ENCODE measurements at regions not wholly inside any gene's neighbourhood (a gene's known extent, or its start where the extent isn't known, plus 50 kb on each side); places are given as distances from the start of the nearest gene placed in this dataset.
"Not testable (repeated sequence)": the region's sequence is repeated elsewhere in the genome, so short reads cannot be mapped to it uniquely, and the experiment has no call there.

DNA sequence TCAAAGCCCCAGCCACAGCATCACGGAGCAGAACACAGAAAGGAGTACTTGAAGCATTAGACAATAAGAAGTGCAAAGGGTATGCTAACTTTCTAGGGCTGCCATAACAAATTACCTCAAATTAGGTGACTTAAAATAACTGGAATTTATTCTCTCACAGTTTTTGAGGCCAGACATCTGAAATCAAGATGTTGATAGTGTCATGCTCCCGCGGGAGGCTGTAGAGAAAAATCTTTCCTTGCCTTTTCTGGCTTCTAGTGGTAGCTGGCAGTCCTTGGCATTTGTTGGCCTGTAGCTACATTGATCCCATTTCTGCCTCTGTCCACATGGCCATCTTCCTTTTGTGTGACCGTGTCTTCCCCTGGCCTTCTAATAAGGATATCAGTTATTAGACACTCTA is 51.9 kb upstream of the SPDL1 start:
- DNase-seq (ENCODE audit: low spot score): no peak

DNA sequence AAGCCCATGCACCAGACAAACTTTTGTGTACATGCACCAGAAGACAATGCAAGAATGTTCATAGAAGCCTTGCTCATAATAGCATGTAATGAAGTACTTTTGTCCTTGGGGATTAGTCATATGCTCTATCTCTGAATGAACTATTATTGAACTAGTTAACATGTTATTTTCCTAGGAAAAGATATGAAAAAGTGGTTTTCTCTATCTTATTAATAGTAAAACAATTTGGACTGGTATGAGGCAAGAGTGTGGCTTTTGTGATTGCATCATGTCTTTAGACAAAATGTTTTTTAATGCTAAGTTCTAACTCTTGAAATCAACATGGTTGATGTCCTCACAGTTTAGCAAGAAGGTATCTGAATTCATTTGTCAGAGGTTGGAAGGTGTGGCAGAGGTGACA is 55.7 kb upstream of the SPDL1 start:
- no peak for DNase-seq (ENCODE audit: low spot score)

DNA sequence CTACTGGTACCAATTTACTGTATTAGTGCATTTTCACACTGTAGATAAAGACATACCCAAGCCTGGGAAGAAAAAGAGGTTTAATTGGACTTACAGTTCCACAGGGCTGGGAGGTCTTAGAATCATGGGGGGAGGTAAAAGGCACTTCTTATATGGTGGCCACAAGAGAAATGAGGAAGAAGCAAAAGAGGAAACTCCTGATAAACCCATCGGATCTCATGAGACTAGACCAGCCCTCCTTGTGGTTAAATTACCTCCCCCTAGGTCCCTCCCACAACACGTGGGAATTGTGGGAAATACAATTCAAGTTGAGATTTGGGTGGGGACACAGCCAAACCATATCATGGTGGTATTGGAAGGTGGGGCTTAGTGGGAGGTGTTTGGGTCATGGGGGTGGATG is 56.5 kb upstream of the SPDL1 start:
- DNase-seq (ENCODE audit: low spot score): no peak

DNA sequence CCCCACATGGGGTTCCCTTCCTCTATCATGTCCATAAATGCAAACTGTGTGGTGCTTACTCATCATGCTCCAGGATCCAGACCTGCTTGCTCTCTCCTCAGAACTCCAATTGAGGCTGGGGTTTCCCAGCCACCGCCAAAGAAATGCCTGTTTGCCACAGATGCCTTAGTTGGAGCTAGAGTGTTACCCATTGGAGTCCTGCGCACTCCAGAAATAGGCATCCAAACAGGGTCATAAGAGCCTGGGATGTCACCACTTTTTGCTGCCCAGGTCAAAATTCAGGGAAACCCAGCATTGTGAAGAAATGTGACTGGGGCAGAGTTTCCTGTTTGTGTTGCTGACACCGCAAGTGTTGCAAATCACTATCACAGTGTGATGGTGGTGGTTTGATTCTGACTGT is 60.7 kb upstream of the SPDL1 start:
- DNase-seq (ENCODE audit: low spot score): no peak

DNA sequence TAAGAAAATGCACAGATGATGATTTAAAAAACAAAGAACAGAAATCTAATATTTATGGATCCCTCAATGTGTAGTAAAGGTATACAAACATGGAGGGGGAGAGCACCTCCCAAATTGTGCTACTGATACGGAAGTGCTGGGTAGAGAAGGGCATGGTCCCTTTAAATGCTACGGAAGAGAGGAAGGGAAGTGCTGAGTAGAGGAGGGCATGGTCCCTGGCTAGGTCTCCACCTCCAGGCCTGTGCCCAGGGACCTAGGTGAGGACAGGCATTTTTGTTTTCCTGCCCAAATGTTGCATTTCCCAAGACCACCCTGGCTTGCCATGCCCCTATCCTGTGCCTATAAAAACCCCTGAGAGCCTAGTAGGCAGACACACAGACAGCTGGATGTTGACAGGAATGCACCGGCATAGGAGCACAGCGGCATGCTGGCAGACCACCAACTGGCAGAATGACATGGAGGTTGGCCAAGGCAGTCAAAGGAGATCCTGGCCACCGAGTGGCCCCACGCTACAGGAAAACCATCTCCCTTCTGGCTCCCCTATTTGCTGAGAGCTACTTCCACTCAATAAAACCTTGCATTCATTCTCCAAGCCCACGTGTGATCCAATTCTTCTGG is 62.1 kb upstream of the SPDL1 start:
- DNase-seq (ENCODE audit: low spot score): no peak

DNA sequence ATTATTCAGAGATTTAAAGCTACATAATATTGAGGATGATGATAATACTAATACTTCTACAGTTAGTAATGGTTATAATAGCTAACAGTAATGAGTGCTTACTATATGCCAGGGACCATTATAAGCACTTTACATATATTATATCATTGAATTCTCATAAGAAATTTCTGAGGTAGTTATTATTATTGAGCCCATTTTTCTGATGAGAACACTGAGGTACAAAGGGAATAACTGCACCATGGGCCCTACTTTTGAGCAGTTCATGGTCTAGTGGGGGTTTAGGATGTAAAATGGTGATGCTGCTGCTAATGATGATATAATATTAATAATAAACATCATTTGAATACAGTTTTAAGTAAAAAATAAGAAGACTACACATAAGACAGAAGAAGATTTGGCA is 64.2 kb upstream of the SPDL1 start:
- no peak for DNase-seq (ENCODE audit: low spot score)

DNA sequence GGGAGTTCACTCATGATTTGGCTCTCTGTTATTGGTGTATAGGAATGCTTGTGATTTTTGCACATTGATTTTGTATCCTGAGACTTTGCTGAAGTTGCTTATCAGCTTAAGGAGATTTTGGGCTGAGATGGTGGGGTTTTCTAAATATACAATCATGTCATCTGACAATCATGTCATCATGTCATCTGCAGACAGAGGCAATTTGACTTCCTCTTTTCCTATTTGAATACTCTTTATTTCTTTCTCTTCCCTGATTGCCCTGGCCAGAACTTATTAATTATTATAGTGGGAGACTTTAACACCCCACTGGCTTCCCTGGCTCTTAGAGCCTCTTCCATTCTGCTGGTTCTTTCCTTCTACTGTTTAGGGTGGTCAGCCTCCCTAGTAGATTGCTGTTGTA is 64.8 kb upstream of the SPDL1 start:
- not testable (repeated sequence) for DNase-seq (ENCODE audit: low spot score)

DNA sequence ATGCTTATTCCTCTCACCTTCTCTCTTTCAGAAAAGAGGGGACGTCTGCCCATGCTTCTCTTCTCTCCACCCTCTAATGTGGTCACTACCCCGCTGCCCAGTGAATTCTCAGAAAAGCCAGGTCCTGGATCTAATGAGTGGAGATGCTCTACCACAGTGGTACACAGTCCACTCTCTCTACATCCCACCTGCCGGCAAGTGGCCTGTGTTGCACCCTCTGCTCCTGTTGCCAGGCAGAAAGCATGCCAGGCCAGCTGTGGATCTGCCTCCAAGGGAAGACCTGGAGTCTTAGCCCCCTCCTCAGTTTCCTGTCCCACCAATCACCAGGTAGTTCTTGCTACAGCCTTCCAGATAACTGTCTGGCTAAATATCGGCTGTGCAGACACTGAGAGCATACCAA is 71.2 kb upstream of the SPDL1 start:
- DNase-seq (ENCODE audit: low spot score): no peak

DNA sequence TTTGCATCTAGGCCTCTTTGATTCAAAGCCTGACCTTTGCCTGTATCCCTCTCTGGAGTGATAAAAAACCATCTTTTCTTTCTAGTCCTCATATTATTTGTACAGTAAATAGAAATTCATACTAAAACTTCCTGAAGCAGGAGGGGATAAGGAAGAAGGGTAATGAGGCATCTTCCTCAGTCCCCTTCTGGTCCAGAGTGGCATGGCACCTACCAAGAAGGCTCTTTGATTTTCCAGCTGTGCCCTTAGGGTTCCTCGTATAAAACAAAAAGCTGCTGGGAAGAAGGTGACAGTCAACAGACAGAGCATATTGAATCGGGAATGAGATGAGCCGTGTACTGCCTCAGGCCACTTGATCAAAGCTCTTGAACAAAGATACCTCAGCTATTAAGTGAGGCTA is 71.9 kb upstream of the SPDL1 start:
- DNase-seq (ENCODE audit: low spot score): no peak

DNA sequence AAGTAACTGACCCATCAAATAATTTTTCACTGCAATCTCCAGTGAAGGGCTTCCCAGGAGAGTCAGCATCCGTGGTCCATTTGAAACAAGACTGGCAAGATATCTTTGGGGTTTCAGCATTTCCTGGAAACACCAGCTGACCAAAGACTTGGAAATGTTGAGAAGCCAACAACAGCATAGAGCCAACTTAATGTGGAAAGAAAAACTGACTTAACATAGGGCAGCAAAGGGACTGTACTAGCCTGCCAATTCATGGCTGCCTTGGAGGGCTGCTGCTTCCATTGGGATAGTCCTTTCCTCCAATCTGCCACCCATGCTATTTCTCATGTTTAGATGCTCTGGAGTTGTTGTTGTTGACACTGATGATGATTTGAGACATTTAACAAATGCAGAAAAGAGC is 76.5 kb upstream of the SPDL1 start:
- no peak for DNase-seq (ENCODE audit: low spot score)

DNA sequence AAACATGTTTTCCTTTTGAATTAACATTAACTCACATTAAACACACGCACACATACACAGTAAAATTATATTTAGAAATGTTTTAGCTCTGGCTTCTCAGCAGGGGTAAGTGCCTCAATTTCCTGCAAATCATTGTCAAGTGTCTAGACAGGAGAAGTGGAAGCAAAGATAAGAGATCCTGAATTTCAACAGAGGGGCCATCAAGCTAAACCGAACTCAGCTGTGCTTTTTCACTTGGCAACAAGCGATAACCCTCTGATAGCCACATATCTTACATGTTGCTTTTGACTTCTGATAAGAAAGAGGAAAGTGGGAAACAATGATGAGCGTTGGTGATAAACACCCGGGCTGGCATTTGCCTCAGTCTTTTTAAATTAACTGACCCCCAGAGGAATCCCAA is 79.7 kb upstream of the SPDL1 start:
- no peak for DNase-seq (ENCODE audit: low spot score)

DNA sequence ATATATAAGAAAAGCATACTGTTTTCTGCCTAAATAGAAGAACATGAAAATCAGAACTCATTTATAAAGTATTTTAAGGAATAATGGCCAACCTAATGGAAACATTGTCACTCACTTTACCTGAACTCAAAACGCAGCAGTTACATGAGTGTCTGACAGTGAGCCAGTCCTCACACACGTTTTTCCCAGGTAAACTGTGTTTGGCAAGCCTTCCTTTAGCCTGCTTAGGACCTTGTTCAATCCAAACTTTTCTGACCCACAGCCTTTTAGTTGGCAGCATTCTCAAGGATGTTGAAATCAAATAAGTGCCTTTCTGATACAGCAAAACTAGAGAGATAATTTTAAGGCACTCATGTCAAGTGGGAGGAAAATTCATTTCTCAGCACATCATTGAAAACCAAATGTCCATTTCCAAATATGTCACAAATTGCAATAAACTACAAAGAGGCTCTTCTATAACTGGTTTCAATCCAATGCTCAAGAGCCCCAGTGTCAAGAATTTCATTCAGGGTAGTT is 83.5 kb upstream of the SPDL1 start:
- DNase-seq (ENCODE audit: low spot score): no peak

DNA sequence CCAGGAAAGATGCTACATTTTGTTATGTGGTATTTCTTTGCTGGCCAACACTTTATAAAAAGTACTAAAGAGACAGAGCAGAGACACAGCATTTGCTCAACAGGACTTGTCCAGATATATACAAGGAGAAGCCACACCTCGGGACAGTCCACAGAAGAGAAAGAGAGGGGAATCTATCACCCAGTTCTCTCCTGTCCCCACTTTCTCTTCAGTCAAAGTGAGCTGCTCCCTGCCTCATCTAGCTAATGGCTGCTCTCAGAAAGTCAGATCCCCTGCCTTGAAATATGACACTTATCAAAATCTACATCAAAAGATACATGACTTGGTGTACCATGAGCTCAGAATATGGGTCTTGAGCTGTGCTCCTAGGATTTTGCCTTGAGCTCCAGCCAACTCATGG is 86.7 kb upstream of the SPDL1 start:
- DNase-seq (ENCODE audit: low spot score): no peak

DNA sequence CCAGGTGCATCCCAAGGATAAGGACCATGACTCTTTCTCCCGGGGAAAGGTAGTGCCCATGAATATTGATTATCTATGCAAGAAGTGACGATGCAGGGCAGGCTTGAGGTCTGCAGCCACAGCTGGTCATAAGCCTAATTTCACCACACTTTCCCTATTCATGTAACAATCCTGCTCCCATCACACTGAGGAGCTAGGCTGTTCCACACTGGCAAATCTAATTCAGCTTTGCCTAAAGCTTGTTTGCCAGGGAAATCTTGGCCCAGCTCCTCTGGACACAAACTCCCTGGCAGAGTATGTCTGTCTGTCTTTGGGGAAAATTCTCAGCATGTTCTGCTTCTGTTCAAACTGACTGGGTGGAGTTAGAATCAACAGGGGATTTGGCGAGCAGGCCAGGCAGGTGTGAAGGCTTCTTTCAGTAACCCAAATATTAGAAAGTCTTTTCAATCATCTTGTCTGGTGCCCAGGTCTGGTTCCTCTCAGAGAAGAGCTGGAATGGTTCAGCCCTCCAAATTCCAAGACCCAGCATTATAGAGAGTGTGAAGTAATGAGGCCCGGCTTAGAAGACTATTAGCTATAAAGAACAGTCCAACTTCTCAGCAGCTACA is 88.5 kb upstream of the SPDL1 start:
- no peak for DNase-seq (ENCODE audit: low spot score)

DNA sequence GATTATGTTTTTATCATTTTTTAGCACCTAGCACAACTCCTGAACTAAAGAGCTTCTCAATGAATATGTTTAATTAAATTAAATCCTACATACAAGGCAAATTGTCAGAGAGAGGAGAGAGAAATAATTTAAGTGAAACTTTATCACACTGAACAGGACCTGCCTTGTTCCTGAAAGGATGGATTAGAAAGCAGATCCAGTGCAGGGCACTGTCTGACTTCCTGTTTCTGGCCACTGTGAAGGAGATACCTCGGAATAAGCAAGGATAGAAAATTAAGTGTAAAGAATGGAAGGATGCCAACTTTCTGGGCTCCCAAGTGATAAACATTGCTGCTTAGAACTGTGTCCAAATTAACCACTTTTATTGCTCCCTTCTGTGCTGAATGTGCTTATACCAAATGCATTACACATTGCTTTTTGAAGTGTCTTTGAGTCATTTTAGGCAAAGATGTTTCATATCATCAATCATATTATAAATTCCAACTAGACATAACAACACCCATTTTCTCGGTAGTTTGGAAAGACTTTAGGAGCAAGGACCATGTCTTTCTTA is 89.1 kb upstream of the SPDL1 start:
- no peak for DNase-seq (ENCODE audit: low spot score)

DNA sequence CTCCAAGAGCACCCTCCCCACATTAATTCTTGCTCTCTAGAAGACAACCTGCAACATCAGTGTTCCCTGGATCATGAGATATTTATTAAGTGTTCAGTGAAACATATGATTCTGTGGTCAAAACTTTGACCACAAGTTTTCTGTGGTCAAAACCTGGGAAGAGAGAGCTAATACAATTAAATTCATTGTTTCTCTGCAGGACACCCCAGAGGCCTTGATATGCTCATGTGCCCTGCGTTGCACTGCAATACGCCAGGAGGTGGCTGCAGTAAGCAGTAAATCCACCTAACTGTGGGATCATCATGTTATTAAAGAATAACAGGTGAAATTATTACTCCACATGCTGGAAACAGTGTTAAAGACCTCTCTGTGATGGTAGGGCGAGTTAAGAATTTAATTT is 109.3 kb upstream of the SPDL1 start:
- no peak for DNase-seq (ENCODE audit: low spot score)

DNA sequence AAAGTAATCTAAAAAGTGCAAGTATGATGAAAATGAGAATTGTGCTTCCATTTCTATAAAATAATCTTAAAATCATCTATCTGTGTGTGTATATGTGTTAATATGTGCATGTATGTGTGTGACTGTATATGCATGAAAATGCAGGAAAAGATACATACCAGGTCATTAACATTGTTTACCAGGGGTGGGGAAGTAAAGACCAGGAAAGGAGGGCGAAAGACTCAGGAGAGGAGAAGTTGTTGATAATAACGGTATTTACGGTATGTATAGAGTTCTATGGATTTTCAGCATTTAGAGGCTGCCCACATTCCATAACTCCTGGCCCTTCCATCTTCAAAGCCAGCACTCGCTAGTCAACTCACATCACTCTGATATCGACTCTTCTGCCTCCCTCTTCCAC is 111.0 kb upstream of the SPDL1 start:
- DNase-seq (ENCODE audit: low spot score): no peak

DNA sequence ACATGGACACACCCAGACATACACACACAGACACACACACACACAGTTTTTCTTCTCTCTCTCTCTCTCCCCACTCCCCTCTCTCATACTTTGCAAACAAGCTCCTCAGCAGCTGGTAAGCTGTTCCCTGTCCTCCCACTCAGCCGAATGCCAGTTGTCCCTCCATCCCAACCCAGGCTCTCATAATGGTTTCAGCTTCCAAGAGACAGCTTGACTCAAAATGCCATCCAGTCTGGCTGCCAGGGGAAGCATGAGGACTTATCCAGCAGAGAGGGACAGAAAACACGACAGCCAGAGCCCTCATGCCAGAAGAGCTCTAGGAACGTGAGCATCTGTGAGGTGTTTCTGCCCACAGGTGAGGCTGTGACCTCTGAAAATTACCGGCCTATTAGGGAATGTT is 112.6 kb upstream of the SPDL1 start:
- DNase-seq (ENCODE audit: low spot score): no peak

DNA sequence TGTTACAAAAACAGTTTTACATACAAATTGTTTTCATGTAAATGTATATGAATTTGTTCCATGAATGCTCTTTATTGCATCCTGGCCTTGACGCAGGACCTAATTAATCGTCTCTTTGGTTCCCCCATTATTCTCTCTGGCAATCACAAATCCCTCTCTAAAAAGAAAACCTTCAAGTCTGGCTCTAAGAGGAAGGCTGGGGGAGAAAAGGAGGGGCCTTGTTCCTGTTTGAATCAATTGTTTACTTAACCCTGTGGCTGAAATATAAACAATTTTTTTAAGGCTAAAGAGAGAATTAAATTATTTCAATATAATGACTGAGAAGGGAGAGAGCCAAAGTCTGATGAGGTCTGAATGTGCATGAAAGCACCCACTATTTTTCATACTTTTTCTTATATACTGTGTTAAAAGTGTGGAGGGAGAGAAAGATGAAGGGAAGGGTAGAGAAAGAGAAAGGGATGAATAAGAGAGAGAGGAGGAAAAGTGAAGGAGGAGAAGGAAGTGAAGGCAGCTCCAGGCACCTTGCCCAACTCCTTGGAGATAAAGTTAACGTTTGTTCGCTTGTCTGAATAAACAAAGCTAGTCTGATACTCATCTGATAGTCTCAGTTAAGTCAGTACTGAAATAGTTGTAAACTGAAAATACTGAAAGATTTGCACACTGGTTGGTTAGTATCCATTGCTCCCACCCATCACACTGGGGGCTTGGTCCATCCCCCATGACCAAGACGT is 116.4 kb upstream of the SPDL1 start:
- no peak for DNase-seq (ENCODE audit: low spot score)

DNA sequence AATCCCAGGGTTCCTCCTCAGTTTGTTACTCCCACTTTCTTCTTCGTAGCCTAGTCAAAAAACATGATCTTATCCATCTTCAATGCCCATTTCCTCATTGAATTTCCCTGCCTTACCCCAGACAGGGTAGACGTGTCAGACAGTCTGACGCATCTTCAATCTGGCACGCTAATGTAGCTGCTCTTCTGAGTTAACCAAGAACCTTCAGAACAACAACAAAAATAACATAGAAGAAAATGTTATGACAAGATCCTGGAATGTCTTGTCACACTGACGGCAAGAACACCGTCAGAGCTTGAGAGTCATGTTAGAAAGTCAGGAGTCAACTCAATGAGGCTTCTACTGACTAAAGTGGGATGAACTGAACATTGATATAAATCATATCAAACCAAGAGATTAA is 122.7 kb upstream of the SPDL1 start:
- DNase-seq (ENCODE audit: low spot score): no peak

DNA sequence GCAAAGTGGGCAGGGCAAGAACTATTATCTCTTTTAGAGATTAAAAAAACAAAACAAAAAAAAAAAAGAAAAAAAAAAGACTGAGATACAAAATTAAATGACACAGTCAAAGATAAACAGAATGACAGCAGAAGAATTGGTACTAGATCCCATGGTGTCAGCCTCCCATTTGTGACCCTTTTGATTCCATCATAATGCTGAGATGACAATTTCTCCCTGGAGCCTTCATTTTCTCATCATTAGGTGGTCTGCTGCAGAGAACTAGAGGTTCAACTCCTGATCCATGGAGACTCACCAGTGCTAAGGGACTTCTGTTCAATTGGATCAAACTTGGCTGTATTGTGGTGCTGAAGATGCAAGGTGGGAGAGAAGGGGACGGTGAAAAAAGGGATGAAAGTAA is 123.5 kb upstream of the SPDL1 start:
- no peak for DNase-seq (ENCODE audit: low spot score)

DNA sequence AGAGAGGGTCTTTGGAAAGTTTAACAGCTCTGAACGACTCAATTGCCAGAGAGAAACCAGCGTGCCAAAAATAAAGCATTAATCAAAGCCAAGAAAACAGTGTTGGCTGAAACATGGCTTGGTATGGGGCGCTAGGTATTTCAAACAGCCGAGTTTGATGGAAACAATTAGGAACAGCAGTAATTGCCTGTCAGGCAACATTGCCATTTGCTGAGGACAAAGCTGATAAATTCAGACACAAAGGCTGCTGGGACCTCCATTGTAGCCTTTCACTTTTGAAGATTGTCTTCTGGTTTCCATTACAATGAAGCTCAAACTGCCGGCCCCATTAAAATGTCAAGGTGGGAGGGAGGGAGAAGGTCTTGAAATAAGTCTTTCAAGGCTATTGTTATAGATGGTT is 125.4 kb upstream of the SPDL1 start:
- DNase-seq (ENCODE audit: low spot score): no peak

DNA sequence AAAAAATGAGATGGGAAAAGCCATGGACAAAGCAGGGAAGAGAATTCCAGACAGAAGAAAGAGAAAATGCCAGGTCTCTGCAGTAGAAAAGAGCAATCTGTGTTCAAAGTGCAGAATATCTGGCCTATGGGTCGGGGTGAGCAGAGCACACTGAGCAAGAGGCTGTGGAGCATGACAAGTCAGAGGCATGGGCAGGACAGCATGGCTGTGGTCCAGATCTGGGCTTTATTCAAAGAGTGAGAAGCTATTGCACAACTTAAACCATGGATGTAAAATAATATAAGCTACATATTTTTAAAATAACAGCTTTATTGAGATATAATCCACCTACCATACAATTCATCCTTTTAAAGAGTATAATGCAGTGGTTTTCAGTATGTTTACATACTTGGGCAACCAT is 133.1 kb upstream of the SPDL1 start:
- DNase-seq (ENCODE audit: low spot score): no peak
